AG08395 (cell line): ENCODE measurements at regions not wholly inside any gene's neighbourhood (a gene's known extent, or its start where the extent isn't known, plus 50 kb on each side); places are given as distances from the start of the nearest gene placed in this dataset.

Experiments used
- DNase-seq: peaks from one replicate; pipeline ENCODE4 v3.0.0; 2012; ENCODE audit warnings: mixed read lengths, low spot score

DNA sequence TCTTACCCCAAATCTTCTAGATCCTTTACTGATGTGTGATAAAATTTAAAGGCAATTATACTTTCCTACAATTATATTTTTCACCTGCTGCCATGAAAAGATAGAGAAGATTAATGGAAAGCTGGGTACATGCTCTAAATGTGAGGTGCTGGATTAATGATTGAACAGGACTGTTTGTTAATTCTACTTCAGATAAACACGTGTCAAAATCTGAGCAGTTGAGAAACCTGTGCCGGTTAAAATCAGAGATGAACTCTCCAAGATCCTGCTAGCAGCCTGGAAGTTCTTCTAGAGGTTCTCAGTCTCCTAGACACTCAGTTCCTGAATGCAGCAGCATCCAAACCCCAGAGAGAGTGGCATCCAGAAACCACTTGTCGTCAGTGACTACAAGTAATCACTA lies 69.2 kb downstream of the INHBA start:
- DNase-seq = no peak

DNA sequence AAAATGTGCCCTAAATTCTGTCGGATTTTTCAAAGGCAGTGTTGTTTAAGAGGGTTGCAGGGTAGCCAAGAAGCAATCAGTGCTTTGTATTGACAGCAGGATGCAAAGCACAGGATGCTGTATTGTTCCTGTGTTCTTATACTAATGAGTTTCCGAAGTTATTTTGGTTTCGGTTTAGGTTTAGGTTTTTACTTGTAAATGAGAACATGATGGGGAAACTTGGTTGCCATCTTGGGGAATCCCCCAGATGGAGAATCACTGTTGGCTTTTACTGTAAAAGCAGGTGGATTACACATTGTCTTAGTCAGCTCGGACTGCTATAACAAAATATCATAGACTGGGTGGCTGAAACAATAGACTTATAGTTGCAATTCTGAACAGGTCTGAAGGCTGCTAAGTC lies 72.1 kb downstream of the INHBA start:
- no peak for DNase-seq

DNA sequence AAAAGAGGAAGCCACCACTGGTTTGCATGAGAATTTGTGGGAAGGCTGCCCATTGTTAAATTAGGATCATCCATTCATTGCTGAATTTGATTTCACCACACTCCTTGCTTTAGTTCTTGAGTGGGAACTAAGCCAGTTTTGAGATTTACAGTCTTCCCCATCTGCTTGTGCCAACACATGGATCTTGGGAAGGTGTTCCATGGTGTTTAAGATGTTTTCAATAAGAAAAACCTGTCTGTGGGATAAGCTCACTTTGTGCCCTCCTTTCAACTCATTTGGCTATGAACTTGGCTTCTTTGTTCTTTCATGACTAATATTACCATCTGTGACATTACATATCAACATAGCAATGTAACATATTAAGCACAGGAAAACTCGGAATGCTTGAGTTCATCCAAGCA lies 73.2 kb downstream of the INHBA start:
- peak; percentile 36 for DNase-seq

DNA sequence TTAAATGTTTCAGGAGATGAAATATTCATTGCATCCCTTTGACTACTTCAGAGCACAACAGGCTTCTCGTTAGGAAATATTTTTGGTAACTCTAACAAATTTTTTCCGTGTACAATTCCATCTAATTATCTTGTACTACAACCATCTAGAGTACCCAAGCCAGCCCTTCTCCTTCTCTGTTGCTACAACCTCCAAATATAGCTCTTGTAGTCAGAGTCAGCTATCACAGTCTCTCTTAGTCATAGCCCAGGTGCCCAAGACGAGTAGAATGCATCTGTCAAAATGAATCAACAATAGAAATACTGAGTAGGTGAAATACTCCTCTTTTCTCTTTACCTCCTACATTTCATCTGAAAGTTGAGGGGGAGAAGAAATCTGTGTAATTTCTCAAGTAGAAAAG lies 74.0 kb downstream of the INHBA start:
- peak; percentile 9 for DNase-seq

DNA sequence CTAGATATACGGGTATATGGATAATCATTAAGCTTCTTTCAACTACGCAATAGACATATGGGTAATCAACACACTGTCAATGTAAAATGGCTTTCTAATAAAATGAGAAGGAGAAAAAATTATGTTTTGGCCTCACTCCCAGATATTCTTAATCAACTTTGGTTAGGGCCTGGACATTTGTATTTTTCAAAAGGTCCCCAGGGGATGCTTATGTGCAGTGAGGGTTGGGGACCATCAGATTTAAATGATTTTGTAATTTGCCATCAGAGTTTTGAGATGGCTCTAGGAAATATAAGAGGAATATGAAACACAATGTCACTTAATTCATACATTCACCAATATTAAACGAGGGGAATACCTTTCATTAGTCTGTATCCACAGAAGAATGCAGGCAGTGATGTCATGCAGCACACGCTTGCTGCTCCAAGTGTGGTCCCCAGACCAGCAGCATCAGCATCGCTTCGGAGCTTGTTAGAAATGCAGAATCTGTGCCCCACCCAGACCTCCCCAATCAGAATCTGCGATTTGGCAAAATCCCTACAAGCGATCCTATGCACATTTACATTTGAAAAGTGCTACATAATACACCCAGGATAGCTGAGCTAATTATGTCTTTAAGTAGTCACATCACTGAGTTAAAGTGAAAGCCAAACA lies 75.1 kb downstream of the INHBA start:
- DNase-seq = no peak

DNA sequence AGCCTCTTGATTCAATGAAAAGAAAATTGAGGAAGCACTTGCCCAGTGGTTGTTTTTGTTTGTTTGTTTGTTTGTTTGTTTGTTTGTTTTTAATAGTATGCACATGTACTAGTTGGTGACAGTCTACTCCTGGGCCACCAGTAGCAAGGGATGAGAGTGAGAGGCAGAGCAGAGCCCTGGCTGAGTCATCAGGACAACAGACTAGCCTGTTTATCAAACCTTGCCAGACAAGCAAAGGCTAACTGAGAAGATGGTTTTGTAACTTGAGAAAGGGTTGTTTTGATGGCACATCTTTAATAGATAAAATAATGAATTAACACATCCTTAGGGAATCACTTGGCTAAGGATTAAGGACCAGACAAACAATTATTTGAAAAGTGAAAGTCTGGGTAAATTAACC lies 78.1 kb downstream of the INHBA start:
- DNase-seq = peak; percentile 53

DNA sequence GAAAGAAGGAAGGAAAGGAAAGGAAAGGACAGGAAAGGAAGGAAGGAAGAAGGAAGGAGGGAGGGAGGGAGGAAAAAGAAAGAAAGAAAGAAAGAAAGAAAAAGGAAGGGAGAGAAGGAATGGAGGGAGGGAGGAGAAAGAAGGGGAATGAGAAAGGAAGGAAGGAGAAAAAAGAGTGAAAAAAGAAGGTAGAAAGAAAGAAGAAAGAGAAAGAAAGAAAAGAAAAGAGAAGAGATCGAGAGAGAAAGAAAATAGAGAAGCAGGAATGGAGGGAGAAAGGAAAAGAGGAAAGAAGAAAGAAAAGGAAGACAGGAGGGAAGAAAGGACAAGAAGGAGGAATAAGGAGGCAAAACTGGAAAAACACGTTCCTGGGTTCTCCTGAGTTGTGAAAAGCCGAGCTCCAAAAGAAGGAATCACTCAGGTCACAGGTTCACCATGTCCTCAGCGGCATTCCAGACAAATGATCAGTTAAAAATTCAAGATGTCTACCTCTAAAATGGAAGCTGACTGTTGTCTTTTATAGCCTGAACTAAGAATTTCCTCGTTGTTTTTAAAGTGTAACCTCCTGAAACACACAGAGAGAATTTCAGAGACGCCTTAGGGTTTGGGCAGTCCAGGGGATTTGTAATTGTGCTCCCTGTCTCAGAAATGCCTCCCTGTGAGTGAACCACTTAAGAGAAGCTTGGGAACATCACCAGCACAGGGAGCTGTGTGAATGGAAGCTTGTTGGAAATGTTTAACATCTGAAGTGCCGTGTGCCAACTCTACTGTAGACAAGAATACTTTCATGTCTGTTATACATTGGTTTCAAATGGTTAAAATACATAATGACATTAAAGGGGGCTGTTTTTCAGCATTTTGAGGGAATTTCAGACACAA lies 80.7 kb downstream of the INHBA start:
- DNase-seq = no peak

DNA sequence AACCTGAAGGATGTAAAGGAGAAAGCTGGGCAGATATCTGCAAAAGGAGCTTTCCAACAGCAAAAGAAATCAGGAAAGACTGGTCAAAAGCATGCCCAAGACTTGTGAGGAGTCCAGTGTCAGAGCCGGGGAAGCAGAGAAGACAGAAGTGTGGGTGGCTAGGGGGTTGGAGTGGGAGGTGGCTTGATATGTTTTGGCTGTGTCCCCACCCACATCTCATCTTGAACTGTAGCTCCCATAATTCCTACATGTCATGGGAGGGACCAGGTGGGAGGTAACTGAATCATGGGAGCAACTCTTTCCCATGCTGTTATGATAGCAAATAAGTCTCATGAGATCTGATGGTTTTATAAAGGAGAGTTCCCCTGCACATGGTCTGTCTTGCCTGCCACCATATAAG lies 84.9 kb downstream of the INHBA start:
- no peak for DNase-seq

DNA sequence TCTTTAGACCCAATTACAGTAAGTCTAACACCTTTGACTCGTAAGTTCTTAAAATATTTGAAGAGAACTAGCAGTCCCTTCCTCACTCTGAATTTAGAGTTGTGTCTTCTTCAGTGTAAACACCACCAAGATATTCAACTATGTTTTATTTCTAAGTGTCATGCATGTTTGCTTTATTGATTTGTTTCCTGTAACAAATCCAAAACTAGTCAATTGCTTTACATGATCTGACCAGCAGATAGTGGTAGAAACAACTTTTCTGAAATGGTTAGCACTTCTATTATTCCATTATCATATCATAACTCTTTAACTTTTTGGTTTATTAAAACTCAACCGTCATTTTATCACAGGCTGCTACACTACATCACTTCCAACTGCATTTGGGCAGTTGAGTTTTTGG lies 90.1 kb downstream of the INHBA start:
- DNase-seq = no peak

DNA sequence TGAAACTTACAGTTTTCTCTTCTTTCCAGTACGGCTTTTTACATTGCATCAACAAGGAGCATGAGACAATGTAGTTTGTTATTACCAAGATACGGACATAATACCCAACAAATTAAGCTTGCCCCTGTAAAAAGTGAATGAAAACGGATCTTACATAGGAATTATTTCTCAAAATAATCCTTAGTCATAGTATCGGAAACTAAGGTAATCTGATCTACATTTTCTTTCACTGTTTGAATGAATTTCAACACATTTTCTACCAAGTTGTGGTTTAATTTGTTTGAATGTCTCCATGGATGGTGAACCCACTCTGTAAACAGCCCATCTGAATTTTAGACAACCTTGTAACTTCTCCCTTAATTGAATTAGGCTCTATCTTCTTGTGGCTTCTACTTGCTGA lies 90.5 kb downstream of the INHBA start:
- DNase-seq = no peak

DNA sequence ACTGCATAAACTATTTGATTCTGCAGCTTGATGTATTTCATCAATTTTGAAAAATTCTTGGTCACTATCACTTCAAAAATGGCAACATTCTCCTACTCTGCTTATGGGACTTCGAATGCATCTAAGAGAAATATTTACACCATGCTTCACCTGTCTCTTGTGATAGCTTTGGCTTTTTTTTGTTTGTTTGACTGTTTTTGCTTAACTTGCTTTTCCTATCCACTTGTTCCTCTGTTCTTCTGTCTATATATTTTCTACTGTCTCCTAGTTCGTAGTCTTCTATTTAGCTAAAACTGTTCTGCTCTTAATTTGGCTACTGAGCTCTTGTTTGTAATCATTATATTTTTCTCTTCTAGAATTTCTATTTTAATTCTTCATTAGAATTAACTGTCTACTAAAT lies 94.4 kb downstream of the INHBA start:
- no peak for DNase-seq

DNA sequence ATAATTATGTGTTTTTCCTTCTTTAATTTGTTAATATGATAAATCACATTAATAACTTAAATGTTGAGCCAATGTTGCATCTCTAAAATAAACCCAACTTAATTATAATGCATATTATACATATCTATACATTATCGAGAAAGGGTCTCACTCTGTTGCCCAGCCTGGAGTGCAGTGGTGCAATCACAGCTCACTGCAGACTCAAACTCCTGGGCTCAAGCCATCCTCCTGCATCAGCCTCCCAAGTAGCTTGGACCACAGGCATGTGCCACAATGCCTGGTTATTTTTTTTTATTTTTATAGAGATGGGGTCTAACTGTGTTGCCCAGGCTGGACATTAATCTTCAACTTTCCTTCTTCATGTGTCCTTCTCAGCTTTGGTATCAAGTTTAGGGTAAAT lies 98.9 kb downstream of the INHBA start:
- no peak for DNase-seq

DNA sequence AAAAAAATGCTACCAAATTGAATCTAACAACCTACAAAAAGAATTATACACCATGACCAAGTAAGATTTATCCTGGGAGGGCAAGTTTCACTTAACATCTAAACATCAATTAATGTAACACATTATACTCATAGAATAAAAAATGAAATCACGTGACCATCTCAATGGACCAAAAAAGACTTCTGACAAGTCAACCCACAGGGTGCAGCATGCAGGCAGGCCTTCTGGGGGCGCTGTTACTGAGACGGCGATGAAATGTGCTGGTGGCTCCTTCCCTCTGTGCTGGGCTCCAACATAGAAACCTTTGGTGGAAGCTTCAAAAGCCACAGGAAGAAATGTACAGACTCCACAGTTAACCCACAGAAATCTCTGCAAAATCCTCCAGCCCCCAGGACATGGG lies 103.1 kb downstream of the INHBA start:
- no peak for DNase-seq

DNA sequence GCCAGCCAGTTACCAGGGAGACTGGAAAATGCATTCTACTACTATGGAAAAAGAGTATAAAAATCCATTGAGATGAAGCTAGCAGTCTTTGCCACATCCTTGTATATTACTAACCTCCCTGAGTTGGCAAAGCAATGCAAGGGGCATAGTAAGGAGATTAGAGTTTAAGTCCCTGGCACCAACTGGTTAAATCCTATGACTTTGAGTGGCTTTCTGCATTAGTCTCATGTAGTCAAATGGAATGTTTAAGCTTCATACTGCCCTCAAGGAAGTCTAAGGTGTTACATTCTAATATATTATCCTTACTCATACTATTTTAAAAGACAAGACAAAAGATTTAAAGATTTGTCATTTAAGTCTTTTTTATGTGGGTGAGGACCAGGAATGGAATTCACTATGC lies 110.1 kb downstream of the INHBA start:
- DNase-seq = no peak

DNA sequence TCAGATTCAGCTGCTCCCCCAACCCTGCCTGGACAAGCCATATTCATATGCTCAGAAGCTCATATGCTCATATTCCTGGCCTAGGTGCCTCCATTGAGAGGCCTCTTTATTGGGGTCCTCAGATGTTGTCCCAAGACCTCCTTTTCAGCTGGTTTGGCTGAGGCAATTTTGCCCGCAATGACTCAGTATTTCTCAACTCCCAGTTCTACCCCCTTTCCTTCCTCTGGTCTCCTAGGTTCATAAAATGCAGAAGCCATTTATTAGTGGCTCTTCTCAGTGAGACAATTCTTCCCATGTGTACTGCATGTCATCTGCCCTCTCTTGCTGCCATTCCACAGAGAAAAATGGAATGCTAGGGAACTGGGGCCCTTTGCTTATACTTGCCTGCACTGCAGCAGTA lies 110.7 kb downstream of the INHBA start:
- DNase-seq = no peak

DNA sequence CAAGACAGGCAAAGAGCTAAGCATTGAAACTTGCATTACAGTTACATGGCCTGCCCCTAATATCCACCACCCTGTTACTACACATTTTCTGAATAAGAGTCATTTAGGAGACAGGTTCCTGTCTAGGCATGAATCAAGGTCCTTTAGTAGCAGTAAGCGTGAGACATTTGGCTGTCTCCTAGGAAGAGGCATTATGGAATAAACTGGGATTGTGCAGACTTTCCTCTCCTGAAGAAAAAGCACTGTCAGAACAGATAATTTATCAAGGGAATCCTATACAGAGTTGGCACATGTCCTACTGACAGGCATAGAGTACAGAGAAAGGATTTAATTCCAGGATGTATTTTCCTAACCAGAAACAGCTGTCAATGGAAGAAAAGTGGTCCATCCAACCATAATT lies 111.9 kb downstream of the INHBA start:
- DNase-seq = no peak

DNA sequence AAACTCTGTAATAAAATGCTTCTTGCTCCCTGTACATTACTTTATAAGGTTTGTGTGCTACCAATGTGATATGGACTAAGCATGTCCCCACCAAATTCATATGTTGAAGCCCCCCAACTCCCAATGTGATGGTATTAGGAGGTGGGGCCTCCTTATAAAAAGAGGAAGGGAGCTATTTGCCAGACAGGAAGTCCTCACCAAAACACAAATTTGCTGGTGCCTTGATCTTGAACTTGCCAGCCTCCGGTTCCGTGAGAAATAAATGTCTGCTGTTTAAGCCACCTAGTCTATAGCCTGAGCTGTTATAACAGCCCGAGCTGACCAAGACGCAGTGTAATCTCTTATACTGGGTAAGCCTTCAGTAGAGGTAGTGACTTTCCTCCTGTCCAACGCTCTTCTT lies 114.5 kb downstream of the INHBA start:
- DNase-seq = no peak

DNA sequence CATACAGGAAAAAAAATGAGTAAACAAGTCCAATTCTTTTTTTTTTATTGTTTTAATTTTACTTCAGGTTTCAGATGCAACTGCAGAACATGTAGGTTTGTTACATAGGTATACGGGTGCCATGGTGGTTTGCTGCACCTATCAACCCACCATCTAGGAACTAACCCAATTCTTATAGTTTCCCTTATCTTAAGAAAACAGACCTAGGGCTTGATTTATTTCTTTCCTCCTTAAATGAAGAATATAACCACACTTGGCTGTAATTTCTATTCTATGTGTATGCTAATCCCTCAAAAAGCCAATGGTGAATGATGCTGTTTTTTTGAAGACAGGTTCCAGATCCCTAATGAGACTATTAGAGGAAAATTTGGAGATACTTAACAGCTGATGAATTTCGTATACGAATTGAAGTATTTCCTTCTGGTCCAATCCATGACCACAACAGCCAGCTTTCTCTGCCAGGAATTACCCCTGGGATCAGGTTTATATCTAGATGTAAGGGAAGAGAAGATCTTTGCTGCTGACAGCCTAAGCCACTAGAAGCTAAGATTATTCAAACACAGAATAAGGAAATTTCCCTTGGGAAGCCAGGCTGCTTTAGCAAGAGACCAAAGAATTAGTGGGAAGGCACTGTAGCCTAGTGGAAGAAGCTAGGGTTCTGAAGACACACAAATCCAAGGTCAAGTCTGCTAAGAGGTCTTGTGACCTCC lies 115.8 kb downstream of the INHBA start:
- no peak for DNase-seq

DNA sequence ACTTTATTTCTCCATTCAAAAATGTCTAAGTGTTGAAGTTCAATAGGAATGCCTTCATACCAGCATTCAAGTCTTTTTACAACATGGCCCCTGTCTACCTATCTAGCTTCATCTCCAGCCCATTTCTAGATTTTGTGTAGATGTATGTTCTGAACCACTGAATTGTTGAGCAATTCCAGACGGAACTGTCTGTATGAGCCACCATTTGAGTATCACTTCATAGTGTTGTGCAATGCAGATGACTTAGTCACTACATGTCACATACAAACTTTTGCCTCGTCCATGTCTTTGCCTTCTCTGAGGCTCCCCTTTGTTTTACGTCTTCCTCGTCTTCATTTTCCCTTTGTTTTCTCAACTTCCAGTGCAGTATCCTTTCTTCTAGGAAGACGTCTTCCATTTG lies 118.1 kb downstream of the INHBA start:
- peak; percentile 25 for DNase-seq

DNA sequence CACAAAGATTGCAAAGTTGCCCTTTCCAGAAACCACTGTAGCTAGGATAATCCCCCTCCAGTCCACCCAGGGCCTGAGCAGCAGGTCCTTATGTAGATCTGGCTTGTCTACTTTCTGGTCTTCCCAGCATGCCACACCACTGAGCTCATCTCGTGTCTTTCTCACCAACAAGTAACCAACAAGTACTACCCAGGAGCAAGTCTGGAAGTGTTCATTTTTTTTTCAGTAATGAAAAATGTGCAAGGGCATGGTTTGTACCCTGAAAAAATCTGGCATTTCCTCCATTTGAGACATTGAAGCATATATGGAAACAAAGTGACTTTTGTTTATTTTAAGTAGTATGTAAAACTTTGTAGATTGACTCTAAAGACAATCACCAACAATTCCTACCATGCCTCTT lies 120.8 kb downstream of the INHBA start:
- no peak for DNase-seq

DNA sequence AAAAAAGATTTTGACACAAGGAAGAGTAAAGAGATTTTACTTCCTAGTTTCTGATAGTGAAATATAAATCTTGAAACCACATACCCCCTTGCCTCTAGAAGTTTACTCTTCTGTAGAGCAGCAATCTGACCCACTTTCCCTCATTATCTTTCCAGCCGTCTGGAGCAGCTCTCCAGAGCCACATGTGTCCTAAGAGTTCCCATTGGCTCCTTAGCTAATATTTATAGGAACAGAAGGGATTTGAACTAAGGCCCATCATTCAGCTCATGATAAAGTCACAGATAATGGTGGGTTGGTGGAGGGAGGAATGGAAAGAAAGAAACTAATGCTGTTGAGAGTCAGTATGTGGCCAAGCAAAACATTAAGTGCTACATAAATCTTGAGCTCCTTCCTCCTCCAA lies 121.8 kb downstream of the INHBA start:
- no peak for DNase-seq

DNA sequence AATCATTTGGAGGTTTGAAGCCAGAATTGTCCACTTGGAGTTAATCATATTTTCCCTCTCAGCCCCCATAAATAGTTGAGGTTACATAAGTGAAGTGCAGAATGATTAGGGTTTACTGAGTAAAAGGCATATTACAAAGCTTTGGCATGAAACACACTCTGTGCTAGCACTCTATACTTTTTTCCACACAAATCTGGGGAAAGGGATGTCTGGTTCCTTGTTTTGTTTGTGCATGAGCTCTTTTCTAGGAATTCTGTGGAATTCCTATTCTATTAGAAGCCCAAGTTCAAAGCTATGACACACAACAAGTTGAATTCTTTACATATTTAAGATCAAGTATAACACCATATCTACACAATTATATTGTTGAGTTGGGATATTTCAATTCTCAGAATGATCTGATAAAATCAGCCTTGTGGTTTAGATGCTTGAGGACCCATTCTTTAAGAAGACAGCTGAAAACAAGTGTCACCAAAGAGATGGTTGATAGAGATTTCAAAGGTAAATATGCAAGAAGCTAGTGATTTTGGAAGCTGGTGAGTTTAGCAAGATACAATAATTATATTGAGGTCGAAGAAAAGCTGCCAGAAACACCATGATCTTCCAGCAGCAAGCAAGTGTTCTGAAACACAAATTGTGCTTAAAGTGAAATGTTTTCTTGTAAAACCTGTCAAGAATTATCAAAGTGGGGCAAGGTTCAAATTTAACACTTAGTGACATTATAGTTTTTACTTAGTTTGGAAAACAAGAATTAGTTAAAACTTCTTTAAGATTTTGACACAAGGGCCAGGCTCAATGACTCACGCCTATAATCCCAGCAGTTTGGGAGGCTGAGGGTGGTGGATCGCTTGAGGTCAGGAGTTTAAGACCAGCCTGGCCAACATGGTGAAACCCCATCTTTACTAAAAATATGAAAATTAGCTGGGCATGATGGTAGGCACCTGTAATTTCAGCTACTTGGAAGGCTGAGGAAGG lies 122.6 kb downstream of the INHBA start:
- peak; percentile 75 for DNase-seq
